SU-DHL-6 (cell line): ENCODE measurements at regions not wholly inside any gene's neighbourhood (a gene's known extent, or its start where the extent isn't known, plus 50 kb on each side); places are given as distances from the start of the nearest gene placed in this dataset.
"Not testable (repeated sequence)": the region's sequence is repeated elsewhere in the genome, so short reads cannot be mapped to it uniquely, and the experiment has no call there.

Experiments used
- H2AFZ ChIP-seq: fragments of 200-600 bp; sonication (generic); 2 replicates; pipeline ENCODE4 v1.6.1; 2014; ENCODE audit warnings: low read depth, mild to moderate bottlenecking, moderate library complexity, mixed read lengths, antibody characterized with exemption, low read length; ENCODE audit not compliant: severe bottlenecking
- H3F3A ChIP-seq: fragments of 200-600 bp; shearing (Covaris generic); 2 replicates; pipeline ENCODE4 v1.6.0; 2016; ENCODE audit warnings: antibody characterized with exemption, mild to moderate bottlenecking; ENCODE audit not compliant: insufficient read depth
- H3K27ac ChIP-seq: fragments of 200-600 bp; sonication (generic); 2 replicates; pipeline ENCODE4 v1.5.1; 2016; ENCODE audit warnings: low read depth, mild to moderate bottlenecking, low read length, moderate library complexity, mixed read lengths
- H3K27me3 ChIP-seq: fragments of 200-600 bp; sonication (generic), shearing (Covaris generic); 2 replicates; pipeline ENCODE4 v1.6.0; 2014; ENCODE audit warnings: mild to moderate bottlenecking, low read length
- H3K36me3 ChIP-seq: fragments of 200-600 bp; sonication (generic); 2 replicates; pipeline ENCODE4 v1.6.1; 2014; ENCODE audit warnings: mild to moderate bottlenecking, low read length, mixed read lengths
- H3K4me2 ChIP-seq: fragments of 300-600, 200-600 bp; shearing (Covaris generic), sonication (generic); 2 replicates; pipeline ENCODE4 v1.6.0; 2014; ENCODE audit warnings: low read length, low read depth, mild to moderate bottlenecking; ENCODE audit not compliant: poor library complexity, severe bottlenecking
- H3K4me3 ChIP-seq: fragments of 200-600 bp; sonication (generic); 2 replicates; pipeline ENCODE4 v1.5.1; 2014; ENCODE audit warnings: antibody characterized with exemption, low read length, mild to moderate bottlenecking, mixed read lengths; ENCODE audit not compliant: insufficient read depth, poor library complexity, severe bottlenecking
- H3K79me2 ChIP-seq: fragments of 200-600 bp; sonication (generic); 2 replicates; pipeline ENCODE4 v1.6.1; 2014; ENCODE audit warnings: mild to moderate bottlenecking, low read length, moderate library complexity; ENCODE audit not compliant: insufficient read depth
- H3K9ac ChIP-seq: fragments of 200-600 bp; sonication (generic); 2 replicates; pipeline ENCODE4 v1.7.0; 2014; ENCODE audit warnings: mild to moderate bottlenecking, low read length
- H3K9me2 ChIP-seq: fragments of 200-600 bp; sonication (generic); replicated peaks from 2 replicates; pipeline ENCODE4 v1.6.1; 2014; ENCODE audit warnings: low read length; ENCODE audit not compliant: insufficient read depth
- H3K9me3 ChIP-seq: fragments of 200-600 bp; sonication (generic); 2 replicates; pipeline ENCODE4 v1.6.1; 2014; ENCODE audit warnings: low read length, mixed read lengths; ENCODE audit not compliant: insufficient read depth
- H4K20me1 ChIP-seq: fragments of 200-600 bp; sonication (generic); 2 replicates; pipeline ENCODE4 v1.6.1; 2014; ENCODE audit warnings: low read depth, mild to moderate bottlenecking, antibody characterized with exemption, low read length, moderate library complexity, mixed read lengths
- EZH2phosphoT487 ChIP-seq: fragments of 200-600 bp; sonication (generic), shearing (Covaris generic); conservative IDR thresholded peaks from 2 replicates; pipeline ENCODE4 v1.6.1; 2018; ENCODE audit warnings: mild to moderate bottlenecking, antibody characterized with exemption, low read length, moderate library complexity, mixed read lengths
- TF ChIP-seq, protein P1 (sequence below): fragments of 200-600 bp; sonication (generic); IDR thresholded peaks from one replicate; pipeline ENCODE4 v1.5.1; 2017; ENCODE audit warnings: antibody characterized with exemption, mild to moderate bottlenecking, low read length, moderate library complexity; ENCODE audit not compliant: insufficient read depth, poor library complexity, severe bottlenecking

DNA sequence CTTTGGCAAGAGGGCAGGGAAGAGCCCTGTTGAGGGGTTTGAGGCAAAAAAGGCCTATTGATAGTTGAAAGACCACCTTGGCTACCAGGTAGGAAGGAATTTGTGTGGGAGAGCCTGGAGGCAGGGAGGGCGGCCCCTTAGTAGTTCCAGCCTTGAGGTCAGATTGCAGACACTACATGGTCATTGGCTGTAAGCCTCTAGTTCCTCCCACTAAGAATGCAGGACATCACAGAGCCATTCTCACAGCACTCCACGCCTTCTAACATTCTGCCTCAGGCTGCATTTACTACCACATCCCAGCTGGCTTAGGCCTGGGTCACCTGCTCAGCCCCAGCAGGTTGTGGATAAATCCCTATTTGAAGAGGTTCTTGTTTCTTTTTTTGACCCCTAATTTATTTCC, 91.0 kb upstream of the SNX9 start:
- Histone ChIP-seq H3K9me3 (no peaks in the 10 kb centered on the region), H3F3A (no peaks in the 10 kb centered on the region), H4K20me1 (no peaks in the 10 kb centered on the region), H3K36me3 (no peaks in the 10 kb centered on the region), H3K27ac (no peak overlapping the region), H3K27me3 (no peaks in the 10 kb centered on the region; the same call in 1 of the 2 replicates), H3K4me2 (no peak overlapping the region), H2AFZ (no peak overlapping the region), H3K9me2 (no peaks in the 10 kb centered on the region), H3K9ac (no peak overlapping the region), H3K79me2 (no peaks in the 10 kb centered on the region), H3K4me3 (no peak overlapping the region)
- no peak for TF ChIP-seq EZH2phosphoT487
- TF ChIP-seq, protein P1, sequence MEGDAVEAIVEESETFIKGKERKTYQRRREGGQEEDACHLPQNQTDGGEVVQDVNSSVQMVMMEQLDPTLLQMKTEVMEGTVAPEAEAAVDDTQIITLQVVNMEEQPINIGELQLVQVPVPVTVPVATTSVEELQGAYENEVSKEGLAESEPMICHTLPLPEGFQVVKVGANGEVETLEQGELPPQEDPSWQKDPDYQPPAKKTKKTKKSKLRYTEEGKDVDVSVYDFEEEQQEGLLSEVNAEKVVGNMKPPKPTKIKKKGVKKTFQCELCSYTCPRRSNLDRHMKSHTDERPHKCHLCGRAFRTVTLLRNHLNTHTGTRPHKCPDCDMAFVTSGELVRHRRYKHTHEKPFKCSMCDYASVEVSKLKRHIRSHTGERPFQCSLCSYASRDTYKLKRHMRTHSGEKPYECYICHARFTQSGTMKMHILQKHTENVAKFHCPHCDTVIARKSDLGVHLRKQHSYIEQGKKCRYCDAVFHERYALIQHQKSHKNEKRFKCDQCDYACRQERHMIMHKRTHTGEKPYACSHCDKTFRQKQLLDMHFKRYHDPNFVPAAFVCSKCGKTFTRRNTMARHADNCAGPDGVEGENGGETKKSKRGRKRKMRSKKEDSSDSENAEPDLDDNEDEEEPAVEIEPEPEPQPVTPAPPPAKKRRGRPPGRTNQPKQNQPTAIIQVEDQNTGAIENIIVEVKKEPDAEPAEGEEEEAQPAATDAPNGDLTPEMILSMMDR: no peak

DNA sequence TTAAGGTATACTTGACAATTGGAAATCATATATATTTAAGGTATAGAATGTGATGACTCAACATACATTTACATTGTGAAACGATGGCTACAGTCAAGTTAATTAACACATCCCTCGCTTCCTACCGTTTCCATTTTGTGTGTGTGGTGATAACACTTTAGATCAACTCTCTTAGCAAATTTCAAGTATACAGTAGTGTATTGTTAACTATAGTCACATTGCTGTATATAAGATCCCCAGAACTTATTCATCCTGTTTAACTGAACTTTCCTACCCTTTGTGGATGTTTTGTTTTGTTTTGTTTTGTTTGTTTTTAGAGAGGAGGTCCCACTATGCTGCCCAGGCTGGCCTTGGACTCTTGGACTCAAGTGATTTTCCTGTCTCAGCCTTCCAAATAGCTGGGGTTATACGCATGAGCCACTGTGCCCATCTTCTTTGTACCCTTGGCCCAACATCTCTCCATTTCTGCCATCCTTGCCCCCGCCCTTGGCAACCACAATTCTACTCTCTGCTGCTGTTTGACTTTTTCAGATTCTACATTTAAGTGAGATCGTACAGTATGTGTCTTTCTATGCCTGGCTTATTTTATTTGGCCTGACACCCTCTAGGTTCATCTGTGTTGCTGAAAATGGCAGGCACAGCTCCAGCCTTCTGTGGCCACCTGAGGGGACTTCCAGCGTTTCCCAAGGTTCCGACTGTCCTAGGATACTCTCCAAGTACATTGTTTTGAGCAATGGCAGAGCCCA, 90.5 kb upstream of the SNX9 start:
- no peak overlapping the region for H3K4me2 ChIP-seq
- no peaks in the 10 kb centered on the region for H3K9me2 ChIP-seq
- H3F3A ChIP-seq: no peaks in the 10 kb centered on the region
- TF ChIP-seq, protein P1: no peak
- TF ChIP-seq EZH2phosphoT487: no peak
- H4K20me1 ChIP-seq: no peaks in the 10 kb centered on the region
- no peaks in the 10 kb centered on the region; the same call in 1 of the 2 replicates for H3K27me3 ChIP-seq
- no peak overlapping the region for H3K9ac ChIP-seq
- H3K79me2 ChIP-seq: no peaks in the 10 kb centered on the region
- no peak overlapping the region for H3K4me3 ChIP-seq
- H3K27ac ChIP-seq: no peak overlapping the region
- no peak overlapping the region for H2AFZ ChIP-seq
- no peaks in the 10 kb centered on the region for H3K9me3 ChIP-seq
- no peaks in the 10 kb centered on the region for H3K36me3 ChIP-seq

DNA sequence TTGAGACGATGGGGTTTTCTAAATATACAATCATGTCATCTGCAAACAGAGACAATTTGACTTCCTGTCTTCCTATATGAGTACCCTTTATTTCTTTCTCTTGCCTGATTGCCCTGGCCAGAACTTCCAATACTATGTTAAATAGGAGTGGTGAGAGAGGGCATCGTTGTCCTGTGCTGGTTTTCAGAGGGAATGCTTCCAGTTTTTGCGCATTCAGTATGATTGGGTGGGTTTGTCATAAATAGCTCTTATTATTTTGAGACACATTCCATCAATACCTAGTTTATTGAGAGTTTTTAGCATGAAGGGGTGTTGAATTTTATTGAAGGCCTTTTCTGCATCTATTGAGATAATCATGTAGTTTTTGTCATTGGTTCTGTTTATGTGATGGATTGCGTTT, 86.5 kb upstream of the SNX9 start:
- H3K4me3 ChIP-seq: not testable (repeated sequence)

DNA sequence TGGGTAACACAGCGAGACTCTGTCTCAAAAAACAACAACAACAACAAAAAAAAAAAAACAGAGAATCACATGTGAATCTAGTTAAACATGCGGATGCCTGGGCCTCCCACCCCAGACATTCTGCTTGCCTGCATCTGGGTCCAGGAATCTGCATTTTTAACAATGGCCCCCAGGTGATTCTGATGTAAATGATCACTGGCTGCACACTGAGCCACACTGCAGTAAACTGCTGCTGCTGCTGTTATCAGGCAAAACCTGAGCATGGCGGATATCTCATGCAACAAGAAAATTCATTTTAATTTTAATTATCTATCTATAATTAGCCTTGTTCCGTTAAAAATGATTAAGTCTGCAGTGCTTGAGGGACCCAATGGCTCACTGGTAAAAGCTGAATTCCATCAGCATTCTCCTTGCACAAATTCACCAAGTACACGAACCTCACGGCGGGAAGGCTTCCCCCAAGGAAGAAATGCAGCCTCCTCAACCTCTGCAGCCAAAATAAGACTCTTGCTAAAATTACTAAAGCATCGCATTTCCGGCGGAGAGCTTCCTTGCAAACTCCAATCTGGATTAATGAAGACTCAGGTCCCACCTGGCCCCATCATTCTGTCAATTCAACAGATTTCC, 81.6 kb upstream of the SNX9 start:
- H3K27ac ChIP-seq: no peak overlapping the region
- H4K20me1 ChIP-seq: no peaks in the 10 kb centered on the region
- no peaks in the 10 kb centered on the region for H3K79me2 ChIP-seq
- no peak overlapping the region for H3K4me3 ChIP-seq
- no peak overlapping the region for H2AFZ ChIP-seq
- H3K9me3 ChIP-seq: no peaks in the 10 kb centered on the region
- TF ChIP-seq, protein P1: no peak
- TF ChIP-seq EZH2phosphoT487: no peak
- no peak overlapping the region for H3K9ac ChIP-seq
- no peaks in the 10 kb centered on the region for H3K36me3 ChIP-seq
- H3K4me2 ChIP-seq: no peak overlapping the region
- H3F3A ChIP-seq: no peaks in the 10 kb centered on the region
- no peaks in the 10 kb centered on the region for H3K27me3 ChIP-seq
- H3K9me2 ChIP-seq: no peaks in the 10 kb centered on the region

More for the DNA sequence above, 86.5 kb upstream of the SNX9 start:
- H3K9ac ChIP-seq, H2AFZ ChIP-seq, H4K20me1 ChIP-seq, H3K27me3 ChIP-seq, H3K4me2 ChIP-seq, H3K27ac ChIP-seq, H3K9me2 ChIP-seq, H3K9me3 ChIP-seq, H3K36me3 ChIP-seq, H3F3A ChIP-seq, H3K79me2 ChIP-seq: not testable (repeated sequence)
